PFSK-1 (cell line): ENCODE measurements at regions not wholly inside any gene's neighbourhood (a gene's known extent, or its start where the extent isn't known, plus 50 kb on each side); places are given as distances from the start of the nearest gene placed in this dataset.

ENCODE experiments used
- FOXP2 ChIP-seq: optimal IDR thresholded peaks from 2 replicates; pipeline ENCODE3; 2011; ENCODE audit warnings: borderline replicate concordance, control low read depth, inconsistent platforms; ENCODE audit not compliant: insufficient read depth; ENCODE audit errors: extremely low read length, extremely low read depth
- POLR2AphosphoS5 ChIP-seq: IDR thresholded peaks from 2 replicates; pipeline ENCODE4 v1.6.1; 2012; ENCODE audit warnings: low read depth, mild to moderate bottlenecking, control low read depth, low read length, moderate library complexity
- REST ChIP-seq, 2 experiments: IDR thresholded peaks; 2 replicates each; pipeline versions ENCODE4 v1.6.1 to v1.8.0; 2011 to 2012; ENCODE audit warnings: low read depth in 2 of 2, low read length in 2 of 2, control low read depth in 1 of 2, inconsistent platforms in 1 of 2, mild to moderate bottlenecking in 1 of 2, moderate library complexity in 1 of 2; ENCODE audit not compliant: insufficient read depth in 1 of 2
- SIN3A ChIP-seq: IDR thresholded peaks from 2 replicates; pipeline ENCODE4 v1.6.1; 2012; ENCODE audit warnings: mild to moderate bottlenecking, low read length, moderate library complexity, borderline replicate concordance; ENCODE audit not compliant: insufficient read depth
- TAF1 ChIP-seq: IDR thresholded peaks from 2 replicates; pipeline ENCODE4 v1.6.1; 2012; ENCODE audit warnings: low read length, control low read depth, borderline replicate concordance; ENCODE audit not compliant: insufficient read depth

GRCh38 chr5:91307048-91307447 is 76.1 kb downstream of the ARRDC3 start:
- no peak for TF ChIP-seq POLR2AphosphoS5
- no peak for TF ChIP-seq REST (IDR thresholded peaks at IDR 0.05; ENCODE audit: insufficient read depth in 1 of 2, low read depth in 2 of 2, low read length in 2 of 2)
- TF ChIP-seq TAF1, result no peak
- no peak for TF ChIP-seq SIN3A
- no peak for TF ChIP-seq FOXP2

DNA sequence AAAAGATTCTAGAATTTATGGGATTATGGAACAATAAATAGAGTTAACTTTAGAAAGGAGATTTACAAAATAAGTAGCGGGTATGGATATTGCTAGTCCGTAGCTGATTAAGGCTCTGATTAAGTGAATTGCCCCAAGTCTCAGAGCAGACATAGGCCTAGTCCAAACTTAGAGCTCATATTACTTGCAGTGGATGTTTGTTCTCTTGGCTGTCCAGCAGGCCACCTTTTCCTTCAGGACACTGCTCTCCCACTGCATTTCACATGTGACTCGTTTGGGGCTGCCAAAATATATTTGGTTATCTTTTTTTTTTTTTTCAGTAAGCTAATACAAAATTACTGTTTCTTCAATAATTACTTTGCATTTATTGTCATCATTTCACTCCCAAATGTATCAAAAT is 76.6 kb downstream of the ARRDC3 start:
- no peak for TF ChIP-seq FOXP2
- no peak for TF ChIP-seq SIN3A
- 0 out of 4 replicates have a peak, but pooled peaks of 1 of the 2 experiments have one; percentile 25 for TF ChIP-seq REST (IDR thresholded peaks at IDR 0.05; ENCODE audit: insufficient read depth in 1 of 2, low read depth in 2 of 2, low read length in 2 of 2)

DNA sequence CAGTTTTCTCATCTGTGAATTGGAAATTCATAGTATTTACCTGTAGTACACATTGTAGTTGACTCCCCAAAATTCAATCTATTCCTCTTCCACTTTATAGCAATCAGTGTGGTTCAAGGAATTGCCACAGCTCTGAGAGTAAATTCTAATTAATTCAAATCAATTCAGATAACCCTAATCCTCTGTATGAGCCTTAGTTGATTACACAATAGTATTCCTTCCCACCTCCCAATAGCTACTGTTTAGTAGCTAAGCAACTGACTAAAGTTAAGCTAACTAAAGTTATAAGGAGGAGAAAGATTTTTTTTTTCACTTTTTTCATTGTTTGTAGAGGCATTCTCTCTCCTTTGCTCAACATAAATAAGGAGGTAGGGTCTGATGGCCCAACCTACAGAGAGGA is 77.5 kb downstream of the ARRDC3 start:
- no peak for TF ChIP-seq FOXP2
- TF ChIP-seq POLR2AphosphoS5, result no peak
- no peak for TF ChIP-seq TAF1
- TF ChIP-seq SIN3A, result no peak
- TF ChIP-seq REST (IDR thresholded peaks at IDR 0.05; ENCODE audit: insufficient read depth in 1 of 2, low read depth in 2 of 2, low read length in 2 of 2), result no peak

DNA sequence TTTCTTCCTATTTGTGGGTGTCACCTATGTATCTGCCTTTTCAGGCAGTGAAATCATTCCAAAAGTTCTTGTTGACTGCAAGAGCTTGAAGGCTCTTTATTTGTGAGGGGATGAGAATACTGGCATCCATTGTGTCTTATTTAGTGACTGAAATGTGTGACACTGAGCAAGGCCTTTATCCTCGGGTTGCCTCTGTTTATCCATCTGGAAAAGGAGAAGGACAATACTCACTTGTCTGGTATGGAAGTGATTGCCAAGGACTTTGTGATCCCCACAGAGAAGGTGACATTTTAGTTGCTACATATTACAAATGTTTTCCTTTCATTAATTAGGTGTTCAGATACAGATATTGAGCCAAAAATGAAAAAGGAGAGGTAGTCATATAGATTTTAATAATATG is 80.2 kb downstream of the ARRDC3 start:
- TF ChIP-seq POLR2AphosphoS5, result no peak
- no peak for TF ChIP-seq REST (IDR thresholded peaks at IDR 0.05; ENCODE audit: insufficient read depth in 1 of 2, low read depth in 2 of 2, low read length in 2 of 2)
- TF ChIP-seq TAF1, result no peak
- no peak for TF ChIP-seq SIN3A
- TF ChIP-seq FOXP2, result no peak

GRCh38 chr5:91302305-91302704 is 80.8 kb downstream of the ARRDC3 start:
- TF ChIP-seq TAF1 (no peak), SIN3A (no peak), POLR2AphosphoS5 (no peak), REST (IDR thresholded peaks at IDR 0.05; ENCODE audit: insufficient read depth in 1 of 2, low read depth in 2 of 2, low read length in 2 of 2) (no peak), FOXP2 (no peak)
